Ectodermal cell (in vitro differentiated cells): ENCODE measurements at regions not wholly inside any gene's neighbourhood (a gene's known extent, or its start where the extent isn't known, plus 50 kb on each side); places are given as distances from the start of the nearest gene placed in this dataset.

Source experiments
- H3K27ac ChIP-seq: 2 replicates; pipeline ENCODE4 v1.7.0; 2013; ENCODE audit warnings: mild to moderate bottlenecking, low read depth, low read length; ENCODE audit not compliant: insufficient read depth, poor library complexity, severe bottlenecking
- H3K27me3 ChIP-seq: 2 replicates; pipeline ENCODE4 v1.7.0; 2013; ENCODE audit warnings: mild to moderate bottlenecking, low read length; ENCODE audit not compliant: insufficient read depth, control insufficient read depth, poor library complexity, severe bottlenecking
- H3K36me3 ChIP-seq: one replicate; pipeline ENCODE4 v1.7.0; 2013; ENCODE audit warnings: low read length; ENCODE audit not compliant: control insufficient read depth, insufficient read depth
- H3K4me1 ChIP-seq: one replicate; pipeline ENCODE4 v1.7.0; 2013; ENCODE audit warnings: low read length; ENCODE audit not compliant: control insufficient read depth, insufficient read depth
- H3K4me3 ChIP-seq: 2 replicates; pipeline ENCODE4 v1.7.0; 2013; ENCODE audit warnings: low read depth, low read length, control low read depth; ENCODE audit not compliant: insufficient read depth
- H3K9me3 ChIP-seq: 2 replicates; pipeline ENCODE4 v1.7.0; 2013; ENCODE audit warnings: mild to moderate bottlenecking, low read length, moderate library complexity; ENCODE audit not compliant: control insufficient read depth
- WGBS, 2 experiments: methylation state at CpG; one replicate each; pipeline ENCODE4 v1.1.7; 2013; ENCODE audit warnings: missing lambda C conversion rate in 2 of 2; 5-methylcytosine and 5-hydroxymethylcytosine counted together

- Histone ChIP-seq H3K27ac (no peak overlapping the region), H3K27me3 (no peaks in the 10 kb centered on the region), H3K36me3 (no peaks in the 10 kb centered on the region), H3K9me3 (no peaks in the 10 kb centered on the region), H3K4me1 (no peaks in the 10 kb centered on the region), H3K4me3 (no peak overlapping the region)
- WGBS, 2 experiments: 87 to 91% methylated on average over 1 to 2 of the region's 2 CpGs
These were observed 79.7 kb upstream of the PTPRR start for GRCh38 chr12:71000255-71000654.

GRCh38 chr12:70994217-70994788, 73.8 kb upstream of the PTPRR start:
- Histone ChIP-seq H3K4me1 (no peaks in the 10 kb centered on the region), H3K27ac (no peak overlapping the region), H3K27me3 (no peaks in the 10 kb centered on the region), H3K4me3 (no peak overlapping the region), H3K9me3 (no peaks in the 10 kb centered on the region), H3K36me3 (no peaks in the 10 kb centered on the region)
- 98 to 100% methylated on average over 5 of the region's 5 CpGs for WGBS, 2 experiments

- Histone ChIP-seq H3K27me3 (no peaks in the 10 kb centered on the region), H3K27ac (no peak overlapping the region), H3K4me1 (no peaks in the 10 kb centered on the region), H3K4me3 (no peak overlapping the region), H3K36me3 (no peaks in the 10 kb centered on the region), H3K9me3 (no peaks in the 10 kb centered on the region)
- 100% methylated on average over 1 to 2 of the region's 2 CpGs for WGBS, 2 experiments
These were observed 68.7 kb upstream of the PTPRR start for GRCh38 chr12:70989232-70989631.

- Histone ChIP-seq H3K27ac (no peak overlapping the region), H3K9me3 (no peaks in the 10 kb centered on the region), H3K27me3 (no peaks in the 10 kb centered on the region), H3K4me1 (peaks cover 15% of the 10 kb centered on the region), H3K36me3 (no peaks in the 10 kb centered on the region), H3K4me3 (no peak overlapping the region)
- WGBS, 2 experiments: 93 to 97% methylated on average over 1 of the region's 1 CpG
These were observed 65.3 kb upstream of the PTPRR start for GRCh38 chr12:70985850-70986249.

- WGBS, 2 experiments: 66% methylated on average over 4 of the region's 4 CpGs
- no peaks in the 10 kb centered on the region for H3K9me3 ChIP-seq
- H3K36me3 ChIP-seq: no peaks in the 10 kb centered on the region
- no peak overlapping the region for H3K4me3 ChIP-seq
- peaks cover 15% of the 10 kb centered on the region for H3K4me1 ChIP-seq
- no peaks in the 10 kb centered on the region for H3K27me3 ChIP-seq
- peak overlapping the region; percentile 22 for H3K27ac ChIP-seq
These were observed 63.2 kb upstream of the PTPRR start for GRCh38 chr12:70983692-70984091.

GRCh38 chr12:70982991-70983390, 62.5 kb upstream of the PTPRR start:
- no peaks in the 10 kb centered on the region for H3K36me3 ChIP-seq
- peak overlapping the region; percentile 9 for H3K4me3 ChIP-seq
- no peaks in the 10 kb centered on the region for H3K9me3 ChIP-seq
- peak overlapping the region; percentile 22 for H3K27ac ChIP-seq
- whole genome bisulfite sequencing, 2 experiments: 80 to 86% methylated on average over 2 of the region's 2 CpGs
- no peaks in the 10 kb centered on the region for H3K27me3 ChIP-seq
- peaks cover 15% of the 10 kb centered on the region for H3K4me1 ChIP-seq

- no peaks in the 10 kb centered on the region for H3K9me3 ChIP-seq
- H3K4me1 ChIP-seq: peaks cover 15% of the 10 kb centered on the region
- no peak overlapping the region for H3K4me3 ChIP-seq
- 97 to 100% methylated on average over 1 of the region's 2 CpGs for WGBS, 2 experiments
- H3K36me3 ChIP-seq: no peaks in the 10 kb centered on the region
- H3K27ac ChIP-seq: no peak overlapping the region
- no peaks in the 10 kb centered on the region for H3K27me3 ChIP-seq
These were observed 61.7 kb upstream of the PTPRR start for GRCh38 chr12:70982286-70982685.

GRCh38 chr12:70971001-70971794, 50.7 kb upstream of the PTPRR start:
- no peaks in the 10 kb centered on the region for H3K27me3 ChIP-seq
- WGBS, 2 experiments: 88 to 98% methylated on average over 2 to 3 of the region's 3 CpGs
- H3K36me3 ChIP-seq: no peaks in the 10 kb centered on the region
- no peaks in the 10 kb centered on the region for H3K4me1 ChIP-seq
- H3K9me3 ChIP-seq: no peaks in the 10 kb centered on the region
- no peak overlapping the region for H3K4me3 ChIP-seq
- no peak overlapping the region for H3K27ac ChIP-seq
